ENCODE measurements at regions not wholly inside any gene's neighbourhood (a gene's known extent, or its start where the extent isn't known, plus 50 kb on each side); places are given as distances from the start of the nearest gene placed in this dataset.

GRCh38 chr13:68378294-68378693 lies 1148.2 kb upstream of the PCDH9 start:
- intact Hi-C loops (cut with micrococcal nuclease) = no loop called here
- POLR2A ChIA-PET = no interaction called here
- Histone ChIP-seq H3K27me3 (ENCODE audit: control insufficient read depth in 2 of 2, insufficient read depth in 2 of 2, low read length in 2 of 2) (no peaks in the 10 kb centered on the region), H3K27ac (ENCODE audit: extremely low read depth, low read depth, low read length) (no peak overlapping the region), H3K4me1 (replicated peaks in 1 of 2; ENCODE audit: control insufficient read depth in 2 of 2, insufficient read depth in 2 of 2, low read length in 2 of 2) (no peaks in the 10 kb centered on the region), H3K4me2 (ENCODE audit: insufficient read depth, low read length) (no peak overlapping the region), H3K9me3 (replicated peaks; ENCODE audit: control insufficient read depth, insufficient read depth, low read depth, low read length) (no peaks in the 10 kb centered on the region), H3K4me3 (no peak overlapping the region), H3K9ac (ENCODE audit: insufficient read depth in 1 of 2, low read depth in 2 of 2, low read length in 2 of 2) (no peak overlapping the region), H3K36me3 (ENCODE audit: control insufficient read depth, insufficient read depth, low read length) (no peaks in the 10 kb centered on the region), H2AFZ (ENCODE audit: low read depth, low read length) (no peak overlapping the region), H4K20me1 (replicated peaks; ENCODE audit: control insufficient read depth, insufficient read depth, low read length) (no peaks in the 10 kb centered on the region), H3K79me2 (ENCODE audit: control insufficient read depth, insufficient read depth, low read length) (no peaks in the 10 kb centered on the region), H3K9me1 (ENCODE audit: control insufficient read depth, insufficient read depth, low read length) (no peaks in the 10 kb centered on the region)
- FAIRE-seq (no peak), ATAC-seq (no peak), DNase-seq (ENCODE audit: extremely low read depth in 1 of 4, low spot score in 3 of 4) (no peak)
- WGBS (ENCODE audit: insufficient coverage, low coverage, missing lambda C conversion rate) = 0% methylated on average over 1 of the region's 1 CpG
- CTCF ChIA-PET (ENCODE audit: low intra/inter-chr PET ratio) = no interaction called here
- in situ Hi-C loops (cut with MboI) = no loop called here
- no peak for TF ChIP-seq NCOR1 (IDR thresholded peaks at IDR 0.05)
- no peak for TF ChIP-seq HLTF (IDR thresholded peaks at IDR 0.05)
- TF ChIP-seq CHCHD3 (CRISPR knock-in tag; IDR thresholded peaks at IDR 0.05) = no peak
- no peak for TF ChIP-seq RBM39 (optimal IDR thresholded peaks at IDR 0.05; ENCODE audit: low read depth, low read length)
- no TSS peak for BruUV-seq (replicated peaks)

- no peaks in the 10 kb centered on the region for H4K20me1 ChIP-seq (replicated peaks; ENCODE audit: control insufficient read depth, insufficient read depth, low read length)
- no peak overlapping the region for H3K4me2 ChIP-seq (ENCODE audit: insufficient read depth, low read length)
- no peaks in the 10 kb centered on the region for H3K9me1 ChIP-seq (ENCODE audit: control insufficient read depth, insufficient read depth, low read length)
- in situ Hi-C loops (cut with MboI) (no loop called here), intact Hi-C loops (cut with micrococcal nuclease) (no loop called here)
- no peaks in the 10 kb centered on the region for H3K9me3 ChIP-seq (replicated peaks; ENCODE audit: control insufficient read depth, insufficient read depth, low read depth, low read length)
- H3K4me1 ChIP-seq (replicated peaks in 1 of 2; ENCODE audit: control insufficient read depth in 2 of 2, insufficient read depth in 2 of 2, low read length in 2 of 2) = no peaks in the 10 kb centered on the region
- no peaks in the 10 kb centered on the region for H3K79me2 ChIP-seq (ENCODE audit: control insufficient read depth, insufficient read depth, low read length)
- H3K27me3 ChIP-seq (ENCODE audit: control insufficient read depth in 2 of 2, insufficient read depth in 2 of 2, low read length in 2 of 2) = no peaks in the 10 kb centered on the region
- ATAC-seq (no peak), FAIRE-seq (no peak), DNase-seq (ENCODE audit: extremely low read depth in 1 of 4, low spot score in 3 of 4) (no peak)
- no peak overlapping the region for H3K27ac ChIP-seq (ENCODE audit: extremely low read depth, low read depth, low read length)
- H3K4me3 ChIP-seq = no peak overlapping the region
- no peaks in the 10 kb centered on the region for H3K36me3 ChIP-seq (ENCODE audit: control insufficient read depth, insufficient read depth, low read length)
- POLR2A ChIA-PET = no interaction called here
- no peak overlapping the region for H2AFZ ChIP-seq (ENCODE audit: low read depth, low read length)
- 0% methylated on average over 2 of the region's 2 CpGs for WGBS (ENCODE audit: insufficient coverage, low coverage, missing lambda C conversion rate)
- CTCF ChIA-PET (ENCODE audit: low intra/inter-chr PET ratio) = no interaction called here
- no TSS peak for BruUV-seq (replicated peaks)
- no peak overlapping the region for H3K9ac ChIP-seq (ENCODE audit: insufficient read depth in 1 of 2, low read depth in 2 of 2, low read length in 2 of 2)
- TF ChIP-seq NCOA4 (IDR thresholded peaks at IDR 0.05; ENCODE audit: partially characterized antibody) (no peak), NUFIP1 (IDR thresholded peaks at IDR 0.05; ENCODE audit: partially characterized antibody) (no peak), CHAMP1 (IDR thresholded peaks at IDR 0.05) (no peak), PPARD (CRISPR knock-in tag; IDR thresholded peaks at IDR 0.05) (no peak), KLF16 (IDR thresholded peaks at IDR 0.05) (no peak), MNT (conservative IDR thresholded peaks at IDR 0.05) (no peak), HCFC1 (IDR thresholded peaks at IDR 0.05; ENCODE audit: low read depth, low read length) (no peak)
Observed at GRCh38 chr13:68375004-68375403, 1144.9 kb upstream of the PCDH9 start.

All from K562 (cell line).